Myocyte (in vitro differentiated cells): ENCODE measurements at regions not wholly inside any gene's neighbourhood (a gene's known extent, or its start where the extent isn't known, plus 50 kb on each side); places are given as distances from the start of the nearest gene placed in this dataset.

Source experiments
- DNase-seq: peaks from one replicate; pipeline ENCODE4 v3.0.0-alpha.2; 2012; ENCODE audit warnings: low read depth

GRCh38 chr13:22001336-22001735 is 330.5 kb downstream of the FGF9 start:
- DNase-seq = no peak

- no peak for DNase-seq
These were observed 332.0 kb downstream of the FGF9 start for GRCh38 chr13:22002893-22003292.

- DNase-seq = no peak
These were observed 338.6 kb downstream of the FGF9 start for GRCh38 chr13:22009500-22009899.

GRCh38 chr13:22009937-22010336 is 339.1 kb downstream of the FGF9 start:
- no peak for DNase-seq

- no peak for DNase-seq
These were observed 341.8 kb downstream of the FGF9 start for GRCh38 chr13:22012686-22013085.

- no peak for DNase-seq
These were observed 343.6 kb downstream of the FGF9 start for GRCh38 chr13:22014469-22014868.

GRCh38 chr13:22017226-22017625 is 346.4 kb downstream of the FGF9 start:
- DNase-seq = no peak

GRCh38 chr13:22018076-22018835 is 347.4 kb downstream of the FGF9 start:
- DNase-seq = no peak

- no peak for DNase-seq
These were observed 347.9 kb downstream of the FGF9 start for GRCh38 chr13:22018836-22019210.

GRCh38 chr13:22024381-22024994 is 353.6 kb downstream of the FGF9 start:
- no peak for DNase-seq

- DNase-seq = no peak
These were observed 356.7 kb downstream of the FGF9 start for GRCh38 chr13:22027566-22027965.

- no peak for DNase-seq
These were observed 358.0 kb downstream of the FGF9 start for GRCh38 chr13:22028831-22029230.

- no peak for DNase-seq
These were observed 359.4 kb downstream of the FGF9 start for GRCh38 chr13:22030321-22030720.

- no peak for DNase-seq
These were observed 360.9 kb downstream of the FGF9 start for GRCh38 chr13:22031702-22032286.

- no peak for DNase-seq
These were observed 362.0 kb downstream of the FGF9 start for GRCh38 chr13:22032905-22033304.

- DNase-seq = no peak
These were observed 369.1 kb downstream of the FGF9 start for GRCh38 chr13:22039961-22040360.

- no peak for DNase-seq
These were observed 370.0 kb downstream of the FGF9 start for GRCh38 chr13:22040810-22041364.

- no peak for DNase-seq
These were observed 370.9 kb downstream of the FGF9 start for GRCh38 chr13:22041741-22042140.

- no peak for DNase-seq
These were observed 376.4 kb downstream of the FGF9 start for GRCh38 chr13:22047082-22047784.

GRCh38 chr13:22047785-22048104 is 376.9 kb downstream of the FGF9 start:
- no peak for DNase-seq

GRCh38 chr13:22049384-22049783 is 378.5 kb downstream of the FGF9 start:
- no peak for DNase-seq
